ENCODE measurements at regions not wholly inside any gene's neighbourhood (a gene's known extent, or its start where the extent isn't known, plus 50 kb on each side); places are given as distances from the start of the nearest gene placed in this dataset.

DNA sequence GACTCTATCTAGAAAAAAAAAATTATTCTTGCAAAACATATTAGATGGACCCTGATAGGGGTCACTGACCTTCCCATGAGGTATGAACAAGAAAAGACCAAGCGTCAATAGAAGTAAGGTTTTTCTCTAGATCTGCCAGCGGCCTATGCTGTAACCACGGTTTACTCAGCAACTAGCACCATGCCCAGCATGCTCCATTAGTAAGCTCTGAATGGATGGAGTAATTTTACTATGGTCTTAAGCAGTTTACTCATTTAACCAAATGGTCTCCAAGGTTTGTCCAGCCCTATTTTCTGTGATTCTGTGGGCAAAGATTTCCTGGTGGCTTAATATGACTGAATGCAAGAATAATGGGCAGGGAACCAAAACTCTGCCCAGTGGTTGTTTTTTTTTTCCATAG lies 113.9 kb downstream of the ADSS2 start:
- no peak for DNase-seq (ENCODE audit: low spot score)
- in situ Hi-C loops (cut with MboI; ENCODE audit: low pct_unique_long_range_greater_than_20kb, low sequenced_read_pairs, unreplicated experiment): no loop called here
- TF ChIP-seq CTCF (IDR thresholded peaks at IDR 0.05; ENCODE audit: extremely low read depth, insufficient read depth, missing control alignments): no peak

GRCh38 chr1:244339073-244339692 lies 112.5 kb downstream of the ADSS2 start:
- TF ChIP-seq CTCF (IDR thresholded peaks at IDR 0.05; ENCODE audit: extremely low read depth, insufficient read depth, missing control alignments): no peak
- no peak for DNase-seq (ENCODE audit: low spot score)

GRCh38 chr1:244339776-244340175 lies 111.9 kb downstream of the ADSS2 start:
- DNase-seq (ENCODE audit: low spot score): no peak
- in situ Hi-C loops (cut with MboI; ENCODE audit: low pct_unique_long_range_greater_than_20kb, low sequenced_read_pairs, unreplicated experiment): no loop called here
- no peak for TF ChIP-seq CTCF (IDR thresholded peaks at IDR 0.05; ENCODE audit: extremely low read depth, insufficient read depth, missing control alignments)

More at GRCh38 chr1:244339073-244339692, 112.5 kb downstream of the ADSS2 start:
- in situ Hi-C loops (cut with MboI; ENCODE audit: low pct_unique_long_range_greater_than_20kb, low sequenced_read_pairs, unreplicated experiment): no loop called here

DNA sequence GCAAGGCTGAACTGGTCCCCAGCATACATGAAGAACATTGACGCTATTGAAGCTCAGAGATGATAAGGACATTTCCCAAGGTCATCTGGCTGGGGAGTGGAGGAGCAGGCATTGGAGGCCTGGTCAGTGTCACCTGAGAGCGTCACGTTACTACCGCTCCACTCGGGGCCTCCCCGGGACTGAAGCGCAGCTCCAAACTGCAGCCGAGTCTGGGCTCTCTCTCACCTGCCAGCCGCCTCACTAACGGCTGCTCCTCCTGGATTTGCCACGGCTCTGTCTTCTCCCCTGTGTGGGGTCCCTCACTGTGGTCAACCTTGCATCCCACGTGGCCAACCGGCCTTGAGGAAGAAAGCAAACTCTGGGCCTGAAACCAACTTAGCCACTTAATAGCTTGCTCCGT lies 111.3 kb downstream of the ADSS2 start:
- in situ Hi-C loops (cut with MboI; ENCODE audit: low pct_unique_long_range_greater_than_20kb, low sequenced_read_pairs, unreplicated experiment): no loop called here
- no peak for TF ChIP-seq CTCF (IDR thresholded peaks at IDR 0.05; ENCODE audit: extremely low read depth, insufficient read depth, missing control alignments)
- DNase-seq (ENCODE audit: low spot score): no peak

DNA sequence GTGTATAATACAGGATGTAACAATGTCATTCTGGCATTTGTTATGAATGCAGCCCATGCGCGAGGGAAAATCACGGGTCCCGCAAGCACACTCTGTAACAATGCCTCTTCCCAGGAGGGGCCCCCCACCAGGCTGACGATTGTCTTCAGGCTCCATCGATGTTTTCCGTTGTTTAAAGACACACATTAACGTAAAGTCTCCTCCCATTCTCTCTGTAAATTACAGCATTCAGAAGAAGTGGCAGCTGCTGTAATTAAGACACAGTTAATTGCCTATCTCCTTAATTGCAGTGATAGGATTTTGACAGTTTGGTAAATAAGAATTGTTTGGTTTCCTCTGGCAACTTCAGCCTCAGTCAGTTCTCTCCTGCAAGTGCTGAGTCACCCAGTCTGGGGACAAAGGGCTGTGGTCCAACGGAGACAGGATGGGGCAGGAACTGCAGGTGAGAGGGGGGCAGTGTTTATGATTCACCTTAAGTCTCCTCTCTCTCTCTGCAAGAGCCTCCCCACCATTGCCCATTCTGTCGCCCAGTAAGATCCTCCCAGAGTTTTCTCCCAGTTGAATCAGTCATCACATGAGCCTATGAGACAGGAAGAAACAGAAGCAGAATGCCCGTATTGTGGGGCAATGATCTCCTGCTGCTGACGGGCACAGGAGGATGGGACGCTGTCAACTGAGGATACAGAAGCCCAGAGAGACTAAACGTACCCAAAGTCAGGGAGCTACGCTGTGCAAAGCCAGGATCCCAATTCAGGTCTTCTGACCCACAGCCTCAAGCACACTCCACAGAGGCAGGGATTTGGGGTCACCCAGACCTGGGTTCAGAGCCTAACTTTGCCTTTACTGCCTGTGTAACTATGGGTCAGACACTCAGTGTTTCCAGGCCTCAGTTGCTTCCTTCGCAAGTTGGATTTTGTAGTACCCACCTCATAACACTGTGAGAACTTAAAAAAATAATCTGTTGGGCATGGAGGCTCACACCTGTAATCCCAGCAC lies 110.0 kb downstream of the ADSS2 start:
- in situ Hi-C loops (cut with MboI; ENCODE audit: low pct_unique_long_range_greater_than_20kb, low sequenced_read_pairs, unreplicated experiment): no loop called here
- DNase-seq (ENCODE audit: low spot score): no peak
- TF ChIP-seq CTCF (IDR thresholded peaks at IDR 0.05; ENCODE audit: extremely low read depth, insufficient read depth, missing control alignments): no peak

DNA sequence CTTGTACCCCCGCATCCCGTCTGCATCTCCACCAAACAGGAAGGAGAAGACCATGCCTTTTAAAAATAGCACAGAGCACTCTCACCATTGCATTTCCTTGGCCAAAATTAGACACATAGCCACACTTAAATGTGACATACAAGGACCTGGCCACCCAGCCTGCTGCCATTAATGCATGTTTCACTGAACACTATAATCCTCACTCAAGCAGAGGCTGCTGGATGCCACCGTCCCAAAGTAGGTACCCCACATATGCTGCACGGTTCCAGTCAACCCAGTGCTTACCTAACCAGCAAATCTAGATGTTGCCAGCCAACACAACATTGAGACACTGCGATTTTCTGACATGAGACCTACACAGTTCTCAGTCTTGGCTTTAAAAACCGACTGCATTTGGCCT lies 107.7 kb downstream of the ADSS2 start:
- in situ Hi-C loops (cut with MboI; ENCODE audit: low pct_unique_long_range_greater_than_20kb, low sequenced_read_pairs, unreplicated experiment): no loop called here
- TF ChIP-seq CTCF (IDR thresholded peaks at IDR 0.05; ENCODE audit: extremely low read depth, insufficient read depth, missing control alignments): no peak
- no peak for DNase-seq (ENCODE audit: low spot score)
